Heart right ventricle (tissue), 16 donors: ENCODE measurements at regions not wholly inside any gene's neighbourhood (a gene's known extent, or its start where the extent isn't known, plus 50 kb on each side); places are given as distances from the start of the nearest gene placed in this dataset.
A peak's percentile ranks its signal among the peaks of the same experiment; 100 is the strongest.

ENCODE experiments used
- ATAC-seq, 8 donors: fragments of 200-7000 bp; cut with Tn5 transposase; one replicate each; pipeline ENCODE4 v1.9.1; 2020; ENCODE audit warnings: mild to moderate bottlenecking in 8 of 8, moderate library complexity in 8 of 8, moderate number of reproducible peaks in 1 of 8
- DNase-seq, 2 donors: peaks; one replicate each; pipeline ENCODE4 v3.0.0-alpha.2; 2020
- H3K27ac ChIP-seq, 10 donors: fragments of 200-600 bp; sonication (generic) in 2 of 10; one replicate each; pipeline versions ENCODE4 v1.5.0 to v1.8.0; 2020 to 2022; ENCODE audit warnings: mild to moderate bottlenecking in 3 of 10
- H3K27me3 ChIP-seq, 7 donors: fragments of 200-600 bp; one replicate each; pipeline ENCODE4 v1.8.0; 2021 to 2022; ENCODE audit warnings: mild to moderate bottlenecking in 2 of 7
- H3K36me3 ChIP-seq, 9 donors: fragments of 200-600 bp; sonication (generic) in 1 of 9; one replicate each; pipeline versions ENCODE4 v1.5.0 to v1.8.0; 2020 to 2022; ENCODE audit warnings: mild to moderate bottlenecking in 2 of 9
- H3K4me1 ChIP-seq, 9 donors: fragments of 200-600 bp; sonication (generic) in 1 of 9; one replicate each; pipeline versions ENCODE4 v1.5.0 to v1.8.0; 2020 to 2022; ENCODE audit warnings: mild to moderate bottlenecking in 4 of 9
- H3K4me3 ChIP-seq, 10 donors: fragments of 200-600 bp; sonication (generic) in 2 of 10; one replicate each; pipeline versions ENCODE4 v1.5.0 to v1.8.0; 2020 to 2022; ENCODE audit warnings: mild to moderate bottlenecking in 7 of 10, moderate library complexity in 2 of 10
- H3K9me3 ChIP-seq, 11 donors: fragments of 200-600 bp in 10 of 11; sonication (generic) in 2 of 11; one replicate each; pipeline versions ENCODE4 v1.5.0 to v1.8.0; 2013 to 2022; ENCODE audit warnings: mild to moderate bottlenecking in 2 of 11, control low read depth in 1 of 11, moderate library complexity in 1 of 11
- WGBS, 2 donors: extraction: QIAGEN DNeasy Blood & Tissue Kit; methylation state at CpG; one replicate each; pipeline ENCODE4 v1.1.7; 2013; ENCODE audit warnings: inconsistent platforms in 1 of 2; 5-methylcytosine and 5-hydroxymethylcytosine counted together
- intact Hi-C, 10 donors: fragments of 100-400 bp; cut with DNase I; formaldehyde crosslinking; loops; one replicate each; pipeline versions ENCODE4 v1.11.1 to v1.14.2; 2022
- TF ChIP-seq, protein P1 (sequence below), 9 donors: fragments of 200-600 bp; sonication (generic) in 2 of 9; IDR thresholded peaks; one replicate each; pipeline versions ENCODE4 v1.5.0 to v1.8.0; 2021 to 2022; ENCODE audit warnings: antibody characterized with exemption in 9 of 9, mild to moderate bottlenecking in 5 of 9, moderate library complexity in 1 of 9
- donor health status: Arrhythmogenic right ventricular cardiomyopathy.
- donor health status: ischemic (EF 13 %, LVEDD 7.1; RV severe dilation, severe dysfunction).
- donor health status: healthy with polysubstance abuse.
- donor health status: DM: no; HTN: yes; CAD: no.
- donor health status: DM: no; HTN: no; CAD: no.
- donor health status: ischemic (EF 25% LVEDD 6.9; RV normal size, moderate dysfunction).
- donor health status: ischemic (EF 25% LVEDD 5.7; RV mildly dilated, moderate dysfunction).
- donor health status: healthy.
- donor health status: DM: yes; HTN: yes; CAD: no.
- donor health status: Ischemic cardiomyopathy.
- donor health status: ischemic (EF 35%, LVEDD 5.7; RV mildly dilated, moderate dysfunction).
- donor health status: nonischemic (EF 11% LVEDD 7.7; RV severe dilation, severe dysfunction).
- donor health status: DM: yes; HTN: yes; CAD: no.
- donor health status: PGD.
- donor health status: ischemic (EF 29% LVEDD 5.4; RV normal size, mild dysfunction).
- donor health status: nonischemic (EF 23%, LVEDD 6.1; RV moderate dilation, normal function).

DNA sequence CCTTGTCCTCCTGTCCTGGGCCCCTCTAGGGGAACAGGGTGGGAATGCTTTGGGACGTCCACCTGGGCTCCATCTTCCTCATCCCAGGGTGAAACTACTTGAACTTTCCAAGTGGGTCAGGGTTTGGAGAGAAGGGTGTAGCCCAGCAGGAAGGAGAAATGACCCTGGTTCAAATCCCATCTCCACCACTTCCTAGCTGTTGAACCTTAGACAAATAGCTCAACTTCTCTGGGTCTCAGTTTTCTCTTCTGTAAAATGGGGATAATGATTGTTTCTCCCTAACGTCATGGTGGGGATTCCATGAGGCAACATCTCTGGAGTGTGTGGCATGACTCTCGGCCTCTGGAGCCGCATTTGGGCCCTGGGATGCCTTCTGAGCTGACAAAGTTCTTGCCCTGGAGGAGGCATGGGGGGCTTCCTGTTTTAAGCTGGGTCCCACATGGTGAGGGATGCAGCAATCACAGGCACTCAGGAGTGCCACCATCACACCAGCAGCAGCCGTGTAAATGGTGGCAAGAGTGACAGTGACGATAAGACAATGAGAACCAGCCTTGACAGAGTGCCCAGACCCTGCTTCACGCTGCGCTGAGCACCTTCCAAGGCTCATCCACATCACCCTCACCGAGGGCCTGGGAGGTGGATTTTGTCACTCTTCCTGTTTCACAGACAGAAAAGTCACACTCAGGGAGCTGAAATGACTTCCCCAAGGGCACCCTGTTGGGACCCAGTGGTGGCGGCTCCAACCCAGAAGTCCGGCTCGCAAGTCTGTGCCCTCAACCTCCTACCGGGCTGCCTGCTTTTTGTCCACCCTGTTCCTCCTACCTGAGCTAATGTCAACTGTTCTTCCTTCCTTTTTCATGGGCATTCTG is 69.5 kb upstream of the IER5L start:
- intact Hi-C loops = loop anchor here in 1 of 10 donors (10.0 kb wide), 1 partner anchor 1283 kb away; no protein-coding TSS in a partner anchor
- Histone ChIP-seq H3K4me1 (peaks cover 0 to 8% (median 0%) of the 10 kb centered on the region in 9 donors), H3K27me3 (no peaks in the 10 kb centered on the region), H3K9me3 (no peaks in the 10 kb centered on the region), H3K27ac (no peak overlapping the region), H3K4me3 (no peak overlapping the region), H3K36me3 (no peaks in the 10 kb centered on the region)
- no peak for DNase-seq
- no peak for ATAC-seq
- TF ChIP-seq, protein P1, sequence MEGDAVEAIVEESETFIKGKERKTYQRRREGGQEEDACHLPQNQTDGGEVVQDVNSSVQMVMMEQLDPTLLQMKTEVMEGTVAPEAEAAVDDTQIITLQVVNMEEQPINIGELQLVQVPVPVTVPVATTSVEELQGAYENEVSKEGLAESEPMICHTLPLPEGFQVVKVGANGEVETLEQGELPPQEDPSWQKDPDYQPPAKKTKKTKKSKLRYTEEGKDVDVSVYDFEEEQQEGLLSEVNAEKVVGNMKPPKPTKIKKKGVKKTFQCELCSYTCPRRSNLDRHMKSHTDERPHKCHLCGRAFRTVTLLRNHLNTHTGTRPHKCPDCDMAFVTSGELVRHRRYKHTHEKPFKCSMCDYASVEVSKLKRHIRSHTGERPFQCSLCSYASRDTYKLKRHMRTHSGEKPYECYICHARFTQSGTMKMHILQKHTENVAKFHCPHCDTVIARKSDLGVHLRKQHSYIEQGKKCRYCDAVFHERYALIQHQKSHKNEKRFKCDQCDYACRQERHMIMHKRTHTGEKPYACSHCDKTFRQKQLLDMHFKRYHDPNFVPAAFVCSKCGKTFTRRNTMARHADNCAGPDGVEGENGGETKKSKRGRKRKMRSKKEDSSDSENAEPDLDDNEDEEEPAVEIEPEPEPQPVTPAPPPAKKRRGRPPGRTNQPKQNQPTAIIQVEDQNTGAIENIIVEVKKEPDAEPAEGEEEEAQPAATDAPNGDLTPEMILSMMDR (IDR thresholded peaks at IDR 0.05) = no peak
- WGBS, 2 donors = 93 to 95% methylated on average over 13 of the region's 13 CpGs

GRCh38 chr9:129245276-129245675 is 67.2 kb upstream of the IER5L start:
- Histone ChIP-seq H3K27ac (no peak overlapping the region), H3K36me3 (no peaks in the 10 kb centered on the region), H3K4me3 (no peak overlapping the region), H3K9me3 (no peaks in the 10 kb centered on the region), H3K27me3 (no peaks in the 10 kb centered on the region), H3K4me1 (peaks cover 0 to 8% (median 0%) of the 10 kb centered on the region in 9 donors)
- intact Hi-C loops = loop anchor here in 1 of 10 donors (10.0 kb wide), 1 partner anchor 1280 kb away; no protein-coding TSS in a partner anchor
- TF ChIP-seq, protein P1 (IDR thresholded peaks at IDR 0.05) = no peak
- DNase-seq (no peak), ATAC-seq (no peak)
- WGBS, 2 donors = 73 to 84% methylated on average over 15 of the region's 15 CpGs

- no peaks in the 10 kb centered on the region for H3K27me3 ChIP-seq
- no peak for DNase-seq
- H3K9me3 ChIP-seq = no peaks in the 10 kb centered on the region
- ATAC-seq = peak in 7 of 8 donors; percentile 41 to 74 (median 57)
- no peaks in the 10 kb centered on the region for H3K36me3 ChIP-seq
- H3K4me3 ChIP-seq = no peak overlapping the region
- peak overlapping the region in 2 of 10 donors; percentile 30 to 44 for H3K27ac ChIP-seq
- H3K4me1 ChIP-seq = peaks cover 0 to 8% (median 0%) of the 10 kb centered on the region in 9 donors
- TF ChIP-seq, protein P1 (IDR thresholded peaks at IDR 0.05) = no peak
- intact Hi-C loops = loop anchor here in 1 of 10 donors (10.0 kb wide), 1 partner anchor 1278 kb away; no protein-coding TSS in a partner anchor
- WGBS, 2 donors = 73 to 80% methylated on average over 20 of the region's 20 CpGs
Measured at GRCh38 chr9:129242971-129243561, 65.0 kb upstream of the IER5L start.

DNA sequence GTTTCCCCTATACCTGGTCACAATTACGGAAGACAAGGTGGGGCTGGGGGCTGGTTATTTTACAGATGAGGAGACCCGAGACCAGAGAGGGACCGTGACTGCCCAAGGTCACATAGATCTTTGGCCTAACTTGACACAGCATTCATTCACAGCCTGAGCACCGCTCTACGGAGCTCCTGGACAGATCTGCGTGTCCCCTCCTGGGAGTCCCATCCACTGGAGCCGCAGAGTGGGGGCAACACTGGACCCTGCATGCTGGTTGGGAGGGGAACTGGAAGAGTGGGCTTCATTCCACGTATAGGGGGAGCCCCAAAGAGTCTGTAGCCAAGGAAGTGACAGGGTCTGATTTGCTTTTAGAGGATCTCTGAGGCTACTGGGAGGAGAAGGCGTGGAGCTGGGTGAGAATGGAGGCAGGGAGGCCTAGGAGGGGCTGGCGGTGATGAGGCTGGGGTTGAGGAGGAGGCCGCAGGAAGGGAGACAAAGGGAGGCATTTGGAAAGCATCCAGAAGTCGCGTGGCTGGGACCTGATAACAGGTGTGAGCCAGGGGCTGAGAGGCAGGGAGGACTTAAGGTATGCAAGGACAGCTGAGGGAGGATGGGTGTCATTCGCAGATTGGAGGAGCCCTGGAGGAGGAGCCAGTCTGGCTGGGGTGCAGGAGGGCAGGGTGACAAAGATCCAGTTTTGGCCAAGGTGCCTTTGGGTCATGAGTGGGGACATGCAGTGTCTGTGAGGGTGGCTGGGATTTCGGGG is 64.3 kb upstream of the IER5L start:
- intact Hi-C loops = loop anchor here in 1 of 10 donors (10.0 kb wide), 1 partner anchor 1278 kb away; no protein-coding TSS in a partner anchor
- no peaks in the 10 kb centered on the region for H3K9me3 ChIP-seq
- H3K27ac ChIP-seq = peak overlapping the region in 2 of 10 donors; percentile 30 to 44
- ATAC-seq (peak in 3 of 8 donors; percentile 15 to 39 (median 24)), DNase-seq (no peak)
- no peak overlapping the region for H3K4me3 ChIP-seq
- peaks cover 0 to 8% (median 0%) of the 10 kb centered on the region in 9 donors for H3K4me1 ChIP-seq
- 86 to 89% methylated on average over 15 of the region's 15 CpGs for WGBS, 2 donors
- H3K36me3 ChIP-seq = no peaks in the 10 kb centered on the region
- no peaks in the 10 kb centered on the region for H3K27me3 ChIP-seq
- TF ChIP-seq, protein P1 (IDR thresholded peaks at IDR 0.05) = no peak
